ENCODE measurements at regions not wholly inside any gene's neighbourhood (a gene's known extent, or its start where the extent isn't known, plus 50 kb on each side); places are given as distances from the start of the nearest gene placed in this dataset.

GRCh38 chr9:89668866-89669246 lies 64.0 kb downstream of the GADD45G start:
- H3K27me3 ChIP-seq = no peaks in the 10 kb centered on the region
- no peaks in the 10 kb centered on the region; the same call in 1 of the 2 replicates for H3K4me1 ChIP-seq
- no peaks in the 10 kb centered on the region for H3K9me3 ChIP-seq
- no peak overlapping the region for H3K4me3 ChIP-seq (ENCODE audit: low read depth, low read length)
- no peak for TF ChIP-seq CTCF (IDR thresholded peaks at IDR 0.05; ENCODE audit: low read depth, low read length)
- no peaks in the 10 kb centered on the region for H3K36me3 ChIP-seq
- no peak for DNase-seq

DNA sequence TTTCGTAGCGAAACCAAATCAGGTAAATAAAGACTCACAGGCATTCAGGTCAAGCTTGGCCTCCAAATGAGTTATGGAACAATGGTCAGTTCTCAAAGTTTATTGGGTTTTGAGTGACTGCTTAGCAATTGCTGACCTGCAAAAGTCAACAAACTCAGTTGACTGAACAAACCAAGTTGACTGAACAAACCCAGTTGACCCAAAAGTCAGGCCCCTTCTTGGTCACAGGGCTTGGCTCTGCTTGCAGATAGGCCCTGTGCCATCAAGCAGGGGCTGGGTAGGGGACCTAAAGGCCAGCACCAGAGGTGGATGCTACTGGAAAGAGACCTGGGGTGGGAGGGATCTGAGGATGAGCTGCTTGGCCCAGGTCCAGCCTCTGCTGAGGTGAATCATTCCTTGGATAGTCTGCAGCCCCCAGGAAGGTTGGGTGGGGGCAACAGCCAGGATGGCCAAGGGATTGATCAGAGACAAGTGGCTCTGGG lies 64.6 kb downstream of the GADD45G start:
- DNase-seq = no peak
- H3K4me3 ChIP-seq (ENCODE audit: low read depth, low read length) = no peak overlapping the region
- no peak for TF ChIP-seq CTCF (IDR thresholded peaks at IDR 0.05; ENCODE audit: low read depth, low read length)
- peaks cover 2% of the 10 kb centered on the region for H3K4me1 ChIP-seq
- H3K9me3 ChIP-seq = no peaks in the 10 kb centered on the region
- H3K27me3 ChIP-seq = no peaks in the 10 kb centered on the region
- no peaks in the 10 kb centered on the region for H3K36me3 ChIP-seq

GRCh38 chr9:89670114-89670513 lies 65.3 kb downstream of the GADD45G start:
- no peak for DNase-seq
- H3K4me1 ChIP-seq = peaks cover 6% of the 10 kb centered on the region
- no peaks in the 10 kb centered on the region for H3K36me3 ChIP-seq
- no peak for TF ChIP-seq CTCF (IDR thresholded peaks at IDR 0.05; ENCODE audit: low read depth, low read length)
- no peak overlapping the region for H3K4me3 ChIP-seq (ENCODE audit: low read depth, low read length)
- H3K27me3 ChIP-seq = no peaks in the 10 kb centered on the region
- no peaks in the 10 kb centered on the region for H3K9me3 ChIP-seq

GRCh38 chr9:89670801-89671434 lies 66.1 kb downstream of the GADD45G start:
- H3K4me1 ChIP-seq = peaks cover 13% of the 10 kb centered on the region
- H3K27me3 ChIP-seq = no peaks in the 10 kb centered on the region
- TF ChIP-seq CTCF (IDR thresholded peaks at IDR 0.05; ENCODE audit: low read depth, low read length) = no peak

DNA sequence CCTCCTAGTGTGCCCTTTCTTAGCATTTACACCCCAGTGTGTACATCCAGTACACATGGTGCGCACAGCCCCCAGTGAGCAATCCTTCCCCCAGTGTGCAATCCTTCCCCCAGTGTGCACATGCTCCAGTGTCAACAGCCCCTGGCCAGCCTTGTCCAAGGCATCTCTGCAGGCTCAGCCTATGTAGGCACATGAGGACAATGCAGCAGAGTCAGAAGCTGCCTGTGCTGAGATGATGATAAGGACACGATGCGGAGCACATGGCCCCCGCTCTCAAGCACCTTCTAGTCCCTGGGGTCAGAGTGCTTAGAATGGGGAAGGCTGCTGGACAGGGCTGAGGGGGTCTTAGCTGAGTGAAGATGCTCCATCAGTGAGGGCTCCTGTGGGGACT lies 69.8 kb downstream of the GADD45G start:
- no peaks in the 10 kb centered on the region for H3K36me3 ChIP-seq
- H3K9me3 ChIP-seq = no peaks in the 10 kb centered on the region
- no peak for DNase-seq
- H3K27me3 ChIP-seq = no peaks in the 10 kb centered on the region
- H3K4me1 ChIP-seq = peaks cover 47% of the 10 kb centered on the region
- no peak for TF ChIP-seq CTCF (IDR thresholded peaks at IDR 0.05; ENCODE audit: low read depth, low read length)
- H3K4me3 ChIP-seq (ENCODE audit: low read depth, low read length) = peak overlapping the region; percentile 36

More at GRCh38 chr9:89670801-89671434, 66.1 kb downstream of the GADD45G start:
- H3K36me3 ChIP-seq = no peaks in the 10 kb centered on the region
- H3K4me3 ChIP-seq (ENCODE audit: low read depth, low read length) = no peak overlapping the region
- no peak for DNase-seq
- no peaks in the 10 kb centered on the region for H3K9me3 ChIP-seq

DNA sequence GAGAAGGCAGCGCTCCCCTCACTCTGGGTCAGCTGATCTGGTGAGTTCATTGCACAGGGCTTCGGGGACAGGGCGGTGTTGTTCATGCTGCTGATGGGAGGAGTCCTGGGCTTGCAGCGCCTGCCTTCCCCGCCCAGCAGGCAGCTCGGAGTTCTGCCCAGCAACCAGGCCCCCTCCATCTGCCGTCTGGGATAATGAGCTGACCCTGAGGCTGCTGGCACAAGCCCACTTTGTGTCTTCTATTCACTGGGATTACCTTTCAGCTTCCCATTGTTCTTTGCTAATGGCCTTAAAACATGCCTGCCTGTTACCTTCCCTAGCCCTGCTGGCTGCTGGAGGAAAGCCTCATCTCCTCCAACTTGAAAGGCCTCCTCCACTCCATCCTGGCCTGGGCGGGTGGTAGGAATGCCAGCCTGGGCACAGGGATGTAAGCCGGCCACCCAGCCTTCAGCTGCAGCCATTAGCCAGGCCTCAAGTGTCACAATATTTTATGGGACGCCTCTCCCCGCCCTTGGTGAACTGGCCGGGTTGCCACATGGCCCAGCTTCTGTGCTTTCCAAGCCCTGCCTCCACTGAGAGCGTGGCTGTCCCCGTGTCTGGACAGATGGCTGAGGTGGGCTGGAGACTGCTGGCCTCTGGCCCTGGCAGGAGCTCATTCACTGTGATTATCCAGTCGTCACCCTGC lies 70.4 kb downstream of the GADD45G start:
- TF ChIP-seq CTCF (IDR thresholded peaks at IDR 0.05; ENCODE audit: low read depth, low read length) = 0 out of 2 replicates have a peak, but pooled peaks have one; percentile 11
- Histone ChIP-seq H3K27me3 (no peaks in the 10 kb centered on the region), H3K4me3 (ENCODE audit: low read depth, low read length) (peak overlapping the region; percentile 36), H3K9me3 (no peaks in the 10 kb centered on the region), H3K4me1 (peaks cover 52% of the 10 kb centered on the region), H3K36me3 (no peaks in the 10 kb centered on the region)
- peak; percentile 94 for DNase-seq
